Smooth muscle cell (in vitro differentiated cells): ENCODE measurements at regions not wholly inside any gene's neighbourhood (a gene's known extent, or its start where the extent isn't known, plus 50 kb on each side); places are given as distances from the start of the nearest gene placed in this dataset.
A peak's percentile ranks its signal among the peaks of the same experiment; 100 is the strongest.

Source experiments
- DNase-seq: peaks from one replicate; lab custom pipeline; 2025; ENCODE audit not compliant: unreplicated experiment; lab: John Stamatoyannopoulos, UW
- H2AFZ ChIP-seq: fragments of 200-600 bp; sonication (generic); 2 replicates; pipeline ENCODE4 v1.6.0; 2016; ENCODE audit warnings: antibody characterized with exemption, low read depth, mild to moderate bottlenecking
- H3F3A ChIP-seq: fragments of 200-600 bp; sonication (generic); 2 replicates; pipeline ENCODE4 v1.6.0; 2017; ENCODE audit warnings: antibody characterized with exemption, low read depth
- H3K27ac ChIP-seq: fragments of 200-600 bp; sonication (generic); 2 replicates; pipeline ENCODE4 v1.5.1; 2016; ENCODE audit warnings: low read depth, mild to moderate bottlenecking
- H3K27me3 ChIP-seq: fragments of 200-600 bp; sonication (generic); 2 replicates; pipeline ENCODE4 v1.6.1; 2016; ENCODE audit warnings: low read depth, mild to moderate bottlenecking
- H3K36me3 ChIP-seq: fragments of 200-600 bp; sonication (generic); 2 replicates; pipeline ENCODE4 v1.5.1; 2016; ENCODE audit warnings: low read depth
- H3K4me1 ChIP-seq: fragments of 200-600 bp; sonication (generic); 2 replicates; pipeline ENCODE4 v1.5.1; 2016; ENCODE audit warnings: low read depth
- H3K4me2 ChIP-seq: fragments of 200-600 bp; sonication (generic); 2 replicates; pipeline ENCODE4 v1.6.0; 2016; ENCODE audit warnings: mild to moderate bottlenecking
- H3K4me3 ChIP-seq: fragments of 200-600 bp; sonication (generic); 2 replicates; pipeline ENCODE4 v1.5.1; 2016; ENCODE audit warnings: mild to moderate bottlenecking
- H3K79me2 ChIP-seq: fragments of 200-600 bp; sonication (generic); 2 replicates; pipeline ENCODE4 v1.6.0; 2016; ENCODE audit warnings: low read depth, mild to moderate bottlenecking
- H3K9ac ChIP-seq: fragments of 200-600 bp; sonication (generic); 2 replicates; pipeline ENCODE4 v1.6.0; 2016; ENCODE audit warnings: low read depth
- H3K9me3 ChIP-seq: fragments of 200-600 bp; sonication (generic); replicated peaks from 2 replicates; pipeline ENCODE4 v1.5.1; 2016; ENCODE audit warnings: low read depth
- H4K20me1 ChIP-seq: fragments of 200-600 bp; sonication (generic); 2 replicates; pipeline ENCODE4 v1.6.0; 2016; ENCODE audit warnings: low read depth
- CTCF ChIP-seq: fragments of 200-600 bp; sonication (generic); IDR thresholded peaks from 2 replicates; pipeline ENCODE4 v1.5.1; 2017; ENCODE audit warnings: borderline replicate concordance, mild to moderate bottlenecking, antibody characterized with exemption; ENCODE audit not compliant: insufficient read depth, poor library complexity, severe bottlenecking
- WGBS: methylation state at CpG from one replicate; pipeline ENCODE4 v1.1.7; 2016; ENCODE audit warnings: low lambda C conversion rate; 5-methylcytosine and 5-hydroxymethylcytosine counted together

GRCh38 chr15:69520067-69520466, 67.4 kb downstream of the RPLP1 start:
- 58% methylated on average over 1 of the region's 1 CpG for WGBS
- Histone ChIP-seq H3K79me2 (no peaks in the 10 kb centered on the region), H3K4me1 (peaks cover 9% of the 10 kb centered on the region), H3K27me3 (peaks cover 13% of the 10 kb centered on the region), H3K4me2 (no peak overlapping the region), H2AFZ (no peak overlapping the region), H3K4me3 (no peak overlapping the region), H3K36me3 (no peaks in the 10 kb centered on the region), H3K9me3 (no peaks in the 10 kb centered on the region), H3F3A (no peaks in the 10 kb centered on the region), H4K20me1 (no peaks in the 10 kb centered on the region), H3K9ac (no peak overlapping the region), H3K27ac (no peak overlapping the region)
- no peak for DNase-seq
- TF ChIP-seq CTCF: no peak

- Histone ChIP-seq H3K4me3 (no peak overlapping the region), H3K27ac (no peak overlapping the region), H3K4me1 (peaks cover 18% of the 10 kb centered on the region), H3F3A (no peaks in the 10 kb centered on the region), H3K4me2 (no peak overlapping the region), H3K9me3 (no peaks in the 10 kb centered on the region), H4K20me1 (no peaks in the 10 kb centered on the region), H3K36me3 (no peaks in the 10 kb centered on the region), H3K27me3 (peaks cover 13% of the 10 kb centered on the region), H3K79me2 (no peaks in the 10 kb centered on the region), H2AFZ (no peak overlapping the region), H3K9ac (no peak overlapping the region)
- no peak for TF ChIP-seq CTCF
- no peak for DNase-seq
- WGBS: 98% methylated on average over 2 of the region's 2 CpGs
These were observed 69.7 kb downstream of the RPLP1 start for GRCh38 chr15:69522361-69522760.

GRCh38 chr15:69523010-69524001, 70.7 kb downstream of the RPLP1 start:
- Histone ChIP-seq H3K4me1 (peaks cover 18% of the 10 kb centered on the region), H3K27ac (no peak overlapping the region)
- WGBS: 75% methylated on average over 5 of the region's 5 CpGs

More at GRCh38 chr15:69523010-69524001, 70.7 kb downstream of the RPLP1 start:
- no peaks in the 10 kb centered on the region for H4K20me1 ChIP-seq
- peak; percentile 51 for DNase-seq
- H3F3A ChIP-seq: no peaks in the 10 kb centered on the region
- H3K79me2 ChIP-seq: no peaks in the 10 kb centered on the region
- H2AFZ ChIP-seq: no peak overlapping the region
- no peaks in the 10 kb centered on the region for H3K9me3 ChIP-seq
- TF ChIP-seq CTCF: peak; percentile 75
- no peak overlapping the region for H3K9ac ChIP-seq
- no peaks in the 10 kb centered on the region for H3K36me3 ChIP-seq
- no peak overlapping the region for H3K4me3 ChIP-seq
- no peak overlapping the region for H3K4me2 ChIP-seq
- peaks cover 13% of the 10 kb centered on the region for H3K27me3 ChIP-seq
